SK-N-SH (cell line): ENCODE measurements at regions not wholly inside any gene's neighbourhood (a gene's known extent, or its start where the extent isn't known, plus 50 kb on each side); places are given as distances from the start of the nearest gene placed in this dataset.

Experiments used
- CTCF ChIA-PET: fragments of 300-600, 350-600 bp; formaldehyde crosslinking; extraction: SDS; loops from one replicate; lab custom pipeline; 2021; lab: Yijun Ruan, JAX
- POLR2A ChIA-PET: fragments of 350-600 bp; sonication (Branson Sonifier 250); formaldehyde crosslinking; extraction: SDS; loops from one replicate; lab custom pipeline; 2020; ENCODE audit warnings: antibody characterized with exemption, inconsistent platforms; lab: Yijun Ruan, JAX
- DNase-seq: peaks from one replicate; pipeline ENCODE4 v3.0.0; 2012
- H2AFZ ChIP-seq: fragments of 200-600 bp; sonication (generic); 2 replicates; pipeline ENCODE4 v1.8.1; 2016; ENCODE audit warnings: antibody characterized with exemption, mild to moderate bottlenecking, low read depth
- H3F3A ChIP-seq: fragments of 200-600 bp; sonication (generic); replicated peaks from 2 replicates; pipeline ENCODE3; 2016; ENCODE audit warnings: antibody characterized with exemption, mild to moderate bottlenecking; ENCODE audit not compliant: insufficient read depth
- H3K27ac ChIP-seq, 2 experiments: fragments of 200-500 bp in 1 of 2; fragments of 200-600 bp in 1 of 2; sonication (Bioruptor generic) in 1 of 2; sonication (generic), shearing (Covaris generic) in 1 of 2; 2 replicates each; pipeline versions ENCODE4 v1.5.1 to v1.6.1; 2014 to 2016; ENCODE audit warnings: low read depth in 2 of 2, inconsistent platforms in 1 of 2, low read length in 1 of 2, mild to moderate bottlenecking in 1 of 2, mixed read lengths in 1 of 2
- H3K27me3 ChIP-seq: fragments of 200-600 bp; sonication (generic), shearing (Covaris generic); 2 replicates; pipeline ENCODE4 v1.6.1; 2016; ENCODE audit warnings: mixed run types; ENCODE audit not compliant: insufficient read depth
- H3K36me3 ChIP-seq, 2 experiments: fragments of 200-500 bp in 1 of 2; fragments of 200-600 bp in 1 of 2; sonication (Bioruptor generic) in 1 of 2; sonication (generic) in 1 of 2; replicated peaks in 1 of 2; 2 replicates each; pipeline versions ENCODE3 to v1.5.1; 2014 to 2016; ENCODE audit warnings: low read length in 1 of 2, mild to moderate bottlenecking in 1 of 2; ENCODE audit not compliant: insufficient read depth in 2 of 2, control insufficient read depth in 1 of 2
- H3K4me1 ChIP-seq, 2 experiments: fragments of 200-500 bp in 1 of 2; fragments of 200-600 bp in 1 of 2; sonication (Bioruptor generic) in 1 of 2; sonication (generic), shearing (Covaris generic) in 1 of 2; 2 replicates each; pipeline versions ENCODE4 v1.5.1 to v1.6.1; 2014 to 2016; ENCODE audit warnings: low read depth in 1 of 2, low read length in 1 of 2, mixed run types in 1 of 2; ENCODE audit not compliant: insufficient read depth in 2 of 2, control insufficient read depth in 1 of 2
- H3K4me2 ChIP-seq: fragments of 200-600 bp; sonication (generic), shearing (Covaris generic); 2 replicates; pipeline ENCODE4 v1.6.1; 2017; ENCODE audit warnings: mixed run types
- H3K4me3 ChIP-seq, 2 experiments: fragments of 200-500 bp in 1 of 2; fragments of 200-600 bp in 1 of 2; sonication (Bioruptor generic) in 1 of 2; sonication (generic), shearing (Covaris generic) in 1 of 2; 2 replicates each; pipeline versions ENCODE4 v1.5.1 to v1.8.1; 2014 to 2016; ENCODE audit warnings: low read depth in 2 of 2, inconsistent platforms in 1 of 2, low read length in 1 of 2, mild to moderate bottlenecking in 1 of 2, mixed read lengths in 1 of 2, moderate library complexity in 1 of 2
- H3K79me2 ChIP-seq: fragments of 200-600 bp; sonication (generic); 2 replicates; pipeline ENCODE4 v1.8.1; 2017; ENCODE audit warnings: mild to moderate bottlenecking; ENCODE audit not compliant: insufficient read depth
- H3K9ac ChIP-seq: fragments of 200-600 bp; sonication (generic); 2 replicates; pipeline ENCODE4 v1.6.1; 2017; ENCODE audit warnings: mixed run types
- H3K9me2 ChIP-seq: fragments of 200-600 bp; sonication (generic); 2 replicates; pipeline ENCODE4 v1.6.1; 2017; ENCODE audit warnings: mixed run types
- H3K9me3 ChIP-seq: fragments of 200-600 bp; sonication (generic); 2 replicates; pipeline ENCODE4 v1.6.1; 2017; ENCODE audit warnings: mixed run types, mild to moderate bottlenecking, moderate library complexity
- H4K20me1 ChIP-seq: fragments of 200-600 bp; sonication (generic); 2 replicates; pipeline ENCODE4 v1.6.1; 2017; ENCODE audit warnings: mild to moderate bottlenecking, mixed run types; ENCODE audit not compliant: insufficient read depth
- ELF1 ChIP-seq: IDR thresholded peaks from 2 replicates; pipeline ENCODE4 v1.4.0; 2012
- EZH2phosphoT487 ChIP-seq: fragments of 200-600 bp; sonication (generic); IDR thresholded peaks from 2 replicates; pipeline ENCODE4 v1.6.1; 2017; ENCODE audit warnings: low read depth, mixed run types, mild to moderate bottlenecking, antibody characterized with exemption, moderate library complexity, borderline replicate concordance
- GATA2 ChIP-seq: sonication (generic); formaldehyde crosslinking; IDR thresholded peaks from 2 replicates; pipeline ENCODE4 v1.5.0; 2020; ENCODE audit warnings: mild to moderate bottlenecking, missing genetic modification reagents
- JUND ChIP-seq: IDR thresholded peaks from 2 replicates; pipeline ENCODE4 v1.4.0; 2012
- REST ChIP-seq: IDR thresholded peaks from 2 replicates; pipeline ENCODE4 v1.6.1; 2012; ENCODE audit warnings: mild to moderate bottlenecking, low read depth, low read length, moderate library complexity
- RXRA ChIP-seq: IDR thresholded peaks from 2 replicates; pipeline ENCODE4 v1.4.0; 2012; ENCODE audit warnings: low read depth, mild to moderate bottlenecking, borderline replicate concordance
- SIN3A ChIP-seq: IDR thresholded peaks from 2 replicates; pipeline ENCODE4 v1.6.1; 2012; ENCODE audit warnings: low read depth, mild to moderate bottlenecking, low read length, moderate library complexity, borderline replicate concordance
- TEAD4 ChIP-seq: IDR thresholded peaks from 2 replicates; pipeline ENCODE4 v1.4.0; 2012; ENCODE audit warnings: mild to moderate bottlenecking, borderline replicate concordance; ENCODE audit not compliant: insufficient read depth
- YY1 ChIP-seq: IDR thresholded peaks from 2 replicates; pipeline ENCODE4 v1.4.0; 2012; ENCODE audit warnings: low read depth, mild to moderate bottlenecking
- ZBTB33 ChIP-seq: IDR thresholded peaks from 2 replicates; pipeline ENCODE4 v1.4.0; 2012; ENCODE audit warnings: low read depth, borderline replicate concordance

GRCh38 chr1:208895820-208896219 lies 651.6 kb upstream of the PLXNA2 start (continued):
- no peak for TF ChIP-seq ZBTB33

GRCh38 chr1:208896768-208897167 lies 652.6 kb upstream of the PLXNA2 start:
- no peak for DNase-seq
- Histone ChIP-seq H3K4me1 (peaks cover 0 to 11% of the 10 kb centered on the region in 2 experiments; a peak in 2 of 4 replicates), H3K27me3 (no peaks in the 10 kb centered on the region), H3F3A (no peaks in the 10 kb centered on the region), H3K36me3 (no peaks in the 10 kb centered on the region), H3K79me2 (no peaks in the 10 kb centered on the region), H3K27ac (no peak overlapping the region), H2AFZ (no peak overlapping the region), H3K9me3 (no peaks in the 10 kb centered on the region), H3K9ac (no peak overlapping the region), H3K4me3 (no peak overlapping the region), H3K9me2 (no peaks in the 10 kb centered on the region), H3K4me2 (no peak overlapping the region), H4K20me1 (no peaks in the 10 kb centered on the region)
- TF ChIP-seq ELF1 (no peak), REST (no peak), JUND (no peak), RXRA (no peak), EZH2phosphoT487 (no peak), YY1 (no peak), ZBTB33 (no peak), GATA2 (CRISPR knock-in tag) (no peak)
- POLR2A ChIA-PET = no interaction called here
- CTCF ChIA-PET = no interaction called here

- no peaks in the 10 kb centered on the region for H3K9me2 ChIP-seq
- H3K36me3 ChIP-seq = no peaks in the 10 kb centered on the region
- no peak overlapping the region for H3K9ac ChIP-seq
- H3K4me2 ChIP-seq = no peak overlapping the region
- peaks cover 0 to 8% of the 10 kb centered on the region in 2 experiments; a peak in 1 of 4 replicates for H3K4me1 ChIP-seq
- no peak for DNase-seq
- no peak overlapping the region for H3K27ac ChIP-seq
- H4K20me1 ChIP-seq = no peaks in the 10 kb centered on the region
- ChIA-PET CTCF (interaction anchor here (1.0 kb wide), 1 partner anchor 9 kb away, joined by 4 read pairs; no protein-coding TSS in a partner anchor), POLR2A (no interaction called here)
- H3K79me2 ChIP-seq = no peaks in the 10 kb centered on the region
- H3K27me3 ChIP-seq = no peaks in the 10 kb centered on the region
- no peak overlapping the region for H2AFZ ChIP-seq
- no peaks in the 10 kb centered on the region for H3K9me3 ChIP-seq
- H3K4me3 ChIP-seq = no peak overlapping the region
- H3F3A ChIP-seq = no peaks in the 10 kb centered on the region
- no peak for TF ChIP-seq SIN3A
- no peak for TF ChIP-seq TEAD4
Observed at GRCh38 chr1:208899438-208899837, 655.3 kb upstream of the PLXNA2 start.
